T-helper 17 cell (primary cell): ENCODE measurements at regions not wholly inside any gene's neighbourhood (a gene's known extent, or its start where the extent isn't known, plus 50 kb on each side); places are given as distances from the start of the nearest gene placed in this dataset.

ENCODE experiments used
- ATAC-seq: fragments of 150-1000 bp; cut with Tn5 transposase; 2 replicates; pipeline ENCODE4 v1.10.0; 2021; ENCODE audit warnings: mild to moderate bottlenecking, moderate library complexity
- DNase-seq, 3 donors: peaks; one replicate each; pipeline versions ENCODE4 v3.0.0 to v3.0.0-alpha.2; 2020 to 2021
- H3K9me3 ChIP-seq: one replicate; pipeline ENCODE4 v1.7.0; 2013; ENCODE audit warnings: low read length, mild to moderate bottlenecking; ENCODE audit not compliant: control insufficient read depth, poor library complexity, severe bottlenecking
- H3K27ac Mint-ChIP-seq: one replicate; pipeline ENCODE4 v1.8.0; 2022; ENCODE audit warnings: mild to moderate bottlenecking, moderate library complexity, mixed read lengths
- H3K27me3 Mint-ChIP-seq: one replicate; pipeline ENCODE4 v1.8.0; 2022; ENCODE audit warnings: mixed read lengths
- H3K36me3 Mint-ChIP-seq: one replicate; pipeline ENCODE4 v1.8.0; 2022; ENCODE audit warnings: low read depth, mixed read lengths
- H3K4me1 Mint-ChIP-seq: one replicate; pipeline ENCODE4 v1.8.0; 2022; ENCODE audit warnings: mild to moderate bottlenecking, mixed read lengths
- H3K4me3 Mint-ChIP-seq: one replicate; pipeline ENCODE4 v1.8.0; 2022; ENCODE audit warnings: mild to moderate bottlenecking, moderate library complexity, mixed read lengths

DNA sequence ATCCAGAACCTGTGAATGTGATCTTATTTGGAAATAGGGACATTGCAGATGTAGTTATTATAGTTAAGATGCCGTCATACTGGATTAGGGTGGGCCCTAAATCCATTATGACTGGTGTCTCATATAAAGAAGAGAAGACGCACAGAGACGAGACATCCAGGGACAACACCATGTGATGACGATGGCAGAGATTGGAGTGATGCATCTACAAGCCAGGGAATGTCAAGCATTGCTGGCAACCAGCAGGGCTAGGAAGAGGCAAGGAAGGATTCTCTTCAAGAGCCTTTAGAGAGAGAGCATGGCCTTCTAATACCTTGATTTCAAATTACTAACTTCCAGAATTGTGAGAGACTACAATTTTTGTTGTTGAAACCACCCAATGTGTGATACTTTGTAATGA lies 345.8 kb downstream of the PTEN start:
- Mint-ChIP-seq H3K27me3 (no peaks in the 10 kb centered on the region), H3K4me1 (peaks cover 7% of the 10 kb centered on the region), H3K27ac (no peak overlapping the region), H3K36me3 (peaks cover 6% of the 10 kb centered on the region), H3K4me3 (no peak overlapping the region)
- no peak for DNase-seq
- no peaks in the 10 kb centered on the region for H3K9me3 ChIP-seq
- ATAC-seq, result no peak

DNA sequence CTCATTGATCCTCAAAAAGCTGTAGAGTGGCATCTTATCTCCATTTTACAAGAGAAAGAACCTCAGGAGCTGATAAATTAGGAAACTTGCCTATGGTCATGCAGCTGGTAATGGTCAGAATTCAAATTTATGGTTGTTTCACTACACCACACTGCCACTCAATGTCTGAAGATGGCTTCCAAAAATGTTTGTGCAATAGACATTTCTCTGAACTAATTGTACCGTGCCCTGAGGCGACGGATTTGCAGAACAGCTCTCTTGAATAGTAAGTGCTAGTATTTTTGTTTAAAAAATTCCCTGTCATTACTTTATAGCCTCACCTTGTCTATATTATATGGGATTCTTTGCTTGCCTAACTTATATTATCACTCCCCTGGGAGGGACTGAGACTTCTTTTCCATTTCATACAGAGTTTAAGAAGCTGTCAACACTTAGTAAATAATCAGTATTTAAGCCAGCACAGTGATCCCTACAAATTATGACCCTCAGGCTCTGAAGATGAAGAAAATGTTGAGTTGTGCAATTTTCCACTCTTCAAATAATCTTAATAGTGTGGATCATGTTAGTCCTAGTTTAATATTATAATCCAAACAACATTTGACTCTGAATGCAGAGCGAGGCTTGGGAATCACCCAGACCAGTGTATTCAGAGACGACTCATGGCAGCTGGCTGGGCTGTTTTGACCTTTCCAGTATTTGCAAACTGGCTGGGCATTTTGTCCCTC lies 346.6 kb downstream of the PTEN start:
- H3K9me3 ChIP-seq, result no peaks in the 10 kb centered on the region
- peaks cover 7% of the 10 kb centered on the region for H3K4me1 Mint-ChIP-seq
- ATAC-seq (no peak), DNase-seq (no peak)
- H3K36me3 Mint-ChIP-seq, result peaks cover 6% of the 10 kb centered on the region
- no peak overlapping the region for H3K27ac Mint-ChIP-seq
- H3K4me3 Mint-ChIP-seq, result no peak overlapping the region
- H3K27me3 Mint-ChIP-seq, result no peaks in the 10 kb centered on the region

DNA sequence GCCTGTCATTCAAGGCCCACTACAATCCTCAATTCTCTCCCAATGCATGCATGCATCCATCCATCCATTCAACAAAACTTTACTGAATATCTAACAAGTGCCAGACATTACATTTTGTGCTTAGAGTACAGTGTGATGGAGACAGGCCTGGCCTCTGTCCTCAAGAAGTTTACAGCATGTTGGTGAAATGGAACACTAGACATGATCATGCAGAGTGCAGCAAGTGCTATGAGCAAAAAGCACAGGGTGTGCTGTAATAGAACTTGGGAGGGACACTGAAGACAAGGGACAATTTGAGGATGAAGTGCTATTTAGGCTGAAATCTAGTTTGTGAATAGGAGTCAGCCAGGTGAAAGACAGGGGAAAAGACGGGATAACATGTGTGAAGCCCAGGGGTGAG lies 347.8 kb downstream of the PTEN start:
- H3K36me3 Mint-ChIP-seq, result peaks cover 6% of the 10 kb centered on the region
- ATAC-seq (no peak), DNase-seq (no peak)
- no peaks in the 10 kb centered on the region for H3K9me3 ChIP-seq
- H3K27me3 Mint-ChIP-seq, result no peaks in the 10 kb centered on the region
- no peak overlapping the region for H3K4me3 Mint-ChIP-seq
- no peak overlapping the region for H3K27ac Mint-ChIP-seq
- H3K4me1 Mint-ChIP-seq, result peaks cover 7% of the 10 kb centered on the region

DNA sequence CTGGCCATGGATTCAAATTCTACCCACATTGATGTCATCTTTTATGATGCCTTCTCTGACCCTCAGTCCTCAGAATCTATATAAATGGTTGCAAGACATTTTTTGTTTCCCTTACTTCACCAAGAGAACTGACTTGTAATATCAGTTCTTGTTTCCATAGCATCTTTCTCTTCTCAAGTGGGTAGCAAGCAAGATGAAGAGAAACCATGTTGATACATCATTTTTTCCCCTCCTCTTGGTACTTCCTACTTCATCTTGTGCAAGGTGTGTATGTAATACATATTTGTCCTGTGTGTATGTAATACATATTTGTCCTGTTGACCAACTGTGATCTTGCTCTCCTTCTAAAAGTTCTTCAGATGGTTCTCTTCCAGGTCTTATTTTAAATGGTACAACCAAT lies 348.6 kb downstream of the PTEN start:
- peaks cover 6% of the 10 kb centered on the region for H3K36me3 Mint-ChIP-seq
- no peak overlapping the region for H3K4me3 Mint-ChIP-seq

DNA sequence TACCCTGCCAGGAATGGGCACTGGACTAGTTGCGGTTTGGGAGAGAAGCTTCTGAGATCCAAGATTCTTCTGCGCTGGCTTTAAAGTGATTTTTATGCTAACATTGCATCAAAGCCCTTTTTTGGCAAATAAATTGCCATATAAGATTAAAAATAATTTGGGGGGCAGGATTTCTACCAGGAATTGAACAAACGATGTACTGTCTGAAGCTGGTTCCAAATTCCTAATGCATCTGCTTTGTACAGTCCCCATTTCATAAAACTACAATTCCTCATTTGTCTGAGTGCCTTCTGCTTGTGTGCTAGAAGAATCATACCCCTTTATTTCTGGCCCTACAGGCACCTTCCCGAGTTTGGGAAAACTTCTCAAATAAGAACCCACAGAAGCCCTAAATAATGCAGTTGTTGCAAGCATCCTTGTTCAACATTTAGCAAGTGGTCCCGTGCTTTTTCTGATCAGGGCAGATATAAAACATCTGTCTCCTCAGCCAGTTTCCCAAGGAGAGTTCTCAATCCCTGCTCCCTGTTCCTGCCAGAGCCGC lies 349.7 kb downstream of the PTEN start:
- H3K9me3 ChIP-seq, result no peaks in the 10 kb centered on the region
- Mint-ChIP-seq H3K4me1 (peaks cover 7% of the 10 kb centered on the region), H3K36me3 (peaks cover 6% of the 10 kb centered on the region), H3K27ac (no peak overlapping the region), H3K4me3 (no peak overlapping the region), H3K27me3 (no peaks in the 10 kb centered on the region)
- DNase-seq, result no peak
- no peak for ATAC-seq

More for the DNA sequence above, 348.6 kb downstream of the PTEN start:
- no peaks in the 10 kb centered on the region for H3K9me3 ChIP-seq
- Mint-ChIP-seq H3K27me3 (no peaks in the 10 kb centered on the region), H3K4me1 (peaks cover 7% of the 10 kb centered on the region), H3K27ac (no peak overlapping the region)
- no peak for ATAC-seq
- no peak for DNase-seq

DNA sequence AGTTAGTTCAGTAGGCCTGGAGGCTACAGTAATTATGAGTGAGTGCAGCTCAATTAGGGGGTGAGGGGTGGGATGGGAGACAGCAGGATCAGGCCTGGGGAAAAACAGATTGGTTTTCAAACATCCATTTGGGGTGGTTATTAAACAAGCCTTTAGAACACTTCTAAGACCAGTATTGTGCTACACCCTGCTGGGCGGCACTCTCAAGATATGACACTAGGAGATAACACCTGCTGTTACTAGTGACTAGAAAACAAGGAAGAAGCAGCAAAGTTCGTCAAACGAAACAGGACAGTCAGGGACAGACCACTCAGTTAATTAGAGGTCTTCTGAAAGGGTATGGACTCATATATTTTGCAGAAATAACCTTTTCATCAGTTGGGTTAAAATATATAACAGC lies 353.6 kb downstream of the PTEN start:
- H3K27ac Mint-ChIP-seq, result no peak overlapping the region
- H3K9me3 ChIP-seq, result no peaks in the 10 kb centered on the region
- no peaks in the 10 kb centered on the region for H3K27me3 Mint-ChIP-seq
- DNase-seq (no peak), ATAC-seq (no peak)
- peaks cover 6% of the 10 kb centered on the region for H3K4me1 Mint-ChIP-seq
- H3K4me3 Mint-ChIP-seq, result no peak overlapping the region
- peaks cover 3% of the 10 kb centered on the region for H3K36me3 Mint-ChIP-seq

DNA sequence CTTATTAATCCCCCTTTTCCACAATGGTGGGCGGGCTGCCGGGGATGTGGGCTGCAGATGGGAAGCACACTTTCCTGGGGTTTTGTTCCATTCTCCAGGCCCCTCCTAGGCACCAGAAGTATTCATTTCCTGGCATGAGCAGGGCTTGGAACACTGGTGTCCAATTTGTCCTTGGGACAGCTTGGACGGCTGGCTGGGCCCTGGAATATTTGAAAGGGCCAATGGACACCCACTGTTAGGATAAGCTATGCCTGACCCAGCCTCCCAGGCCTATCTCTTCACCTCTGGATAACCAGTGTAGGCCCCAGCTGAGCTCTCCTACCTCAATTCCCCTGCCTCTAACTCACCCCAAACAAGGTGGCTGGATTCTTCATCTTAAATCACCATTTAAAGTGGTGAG lies 354.9 kb downstream of the PTEN start:
- ATAC-seq (no peak), DNase-seq (no peak)
- H3K9me3 ChIP-seq, result no peaks in the 10 kb centered on the region
- Mint-ChIP-seq H3K36me3 (peaks cover 3% of the 10 kb centered on the region), H3K4me3 (no peak overlapping the region), H3K4me1 (peaks cover 6% of the 10 kb centered on the region), H3K27me3 (no peaks in the 10 kb centered on the region), H3K27ac (no peak overlapping the region)

DNA sequence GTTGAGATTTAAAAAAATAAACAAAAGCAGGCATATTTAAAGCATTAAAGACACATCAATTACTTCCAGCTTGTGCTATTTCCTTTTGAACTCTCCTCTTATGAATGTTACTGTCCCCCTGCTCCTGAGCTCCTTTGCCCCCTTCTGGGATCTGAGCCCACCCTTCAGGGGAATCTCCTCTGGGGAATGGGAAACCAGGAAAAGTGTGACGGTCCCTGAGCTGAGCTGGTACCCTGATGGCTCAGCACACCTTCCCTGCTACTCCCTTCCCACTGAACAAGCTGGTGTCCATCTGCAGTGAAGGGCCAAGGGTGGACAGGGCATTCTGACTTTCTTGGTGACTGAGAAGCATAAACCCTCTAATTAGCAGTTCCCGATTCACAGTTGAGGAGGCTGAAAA lies 356.3 kb downstream of the PTEN start:
- DNase-seq (no peak), ATAC-seq (no peak)
- H3K4me1 Mint-ChIP-seq, result peaks cover 3% of the 10 kb centered on the region
- H3K27ac Mint-ChIP-seq, result peak overlapping the region; percentile 24
- no peaks in the 10 kb centered on the region for H3K36me3 Mint-ChIP-seq
- no peak overlapping the region for H3K4me3 Mint-ChIP-seq
- H3K9me3 ChIP-seq, result no peaks in the 10 kb centered on the region
- no peaks in the 10 kb centered on the region for H3K27me3 Mint-ChIP-seq

DNA sequence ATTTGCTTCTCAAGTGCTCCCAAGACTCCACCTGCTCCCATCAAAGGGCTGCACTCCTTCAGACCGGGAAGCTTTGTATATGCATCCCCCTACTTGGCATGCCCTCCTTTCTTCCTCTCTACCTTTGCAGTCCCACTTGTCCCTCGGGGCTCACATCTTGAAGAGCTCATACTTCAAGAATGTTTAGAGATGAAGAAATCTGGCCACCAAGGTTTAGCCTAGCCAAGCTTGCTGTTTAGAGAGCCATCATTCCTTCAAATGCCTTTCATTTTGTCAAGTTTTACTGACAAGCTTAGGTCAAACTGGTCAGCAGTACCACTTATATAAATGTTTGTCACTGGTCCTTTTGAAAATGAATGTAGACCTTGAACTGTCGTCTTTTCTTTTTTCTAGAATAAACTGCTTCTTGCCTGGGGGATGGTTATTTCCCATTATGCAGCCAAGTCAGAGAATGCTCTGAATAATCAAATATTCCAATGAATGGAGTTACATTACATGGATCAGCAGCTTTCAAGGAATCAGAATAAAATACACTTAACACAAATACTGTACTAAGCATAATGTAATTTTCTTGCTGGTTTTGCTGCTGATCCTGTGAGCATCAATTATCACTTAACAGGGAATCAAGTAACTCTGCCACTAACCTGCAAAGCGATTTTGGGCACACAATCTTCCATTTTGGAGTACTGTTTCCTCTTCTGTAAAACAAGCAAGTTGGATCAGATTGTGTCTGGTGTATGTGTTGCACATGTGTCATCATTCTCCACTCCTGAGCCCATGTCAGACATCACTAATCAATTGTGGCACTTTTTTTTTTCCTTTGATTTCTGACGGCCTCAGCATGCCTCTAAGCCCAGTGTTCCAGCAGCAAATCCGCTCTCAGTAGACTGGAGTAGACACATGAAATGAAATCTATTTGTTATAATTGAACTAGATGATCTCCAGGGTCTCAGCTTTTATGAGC lies 357.9 kb downstream of the PTEN start:
- DNase-seq, result no peak
- H3K4me1 Mint-ChIP-seq, result peaks cover 3% of the 10 kb centered on the region
- H3K9me3 ChIP-seq, result no peaks in the 10 kb centered on the region
- no peak overlapping the region for H3K27ac Mint-ChIP-seq
- H3K27me3 Mint-ChIP-seq, result no peaks in the 10 kb centered on the region
- H3K4me3 Mint-ChIP-seq, result no peak overlapping the region
- no peaks in the 10 kb centered on the region for H3K36me3 Mint-ChIP-seq
- no peak for ATAC-seq

DNA sequence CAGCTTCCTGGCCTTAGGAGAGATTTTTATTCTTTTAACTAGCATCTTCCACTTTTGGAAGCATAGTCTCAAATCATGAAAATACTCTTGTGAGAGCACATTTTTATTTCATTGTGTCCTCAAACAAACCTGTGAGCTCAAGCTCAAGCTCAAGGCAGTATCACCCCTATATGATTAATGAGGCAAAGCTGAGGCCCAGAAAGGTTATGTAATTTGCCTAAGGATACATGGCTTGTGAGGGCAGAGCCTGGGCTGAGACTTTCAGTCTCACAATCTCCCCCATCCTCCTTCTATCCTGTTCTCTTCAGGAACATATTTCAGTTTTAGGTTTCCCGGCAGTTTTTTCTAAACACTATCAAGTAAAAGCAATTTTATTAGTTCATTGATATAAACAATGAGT lies 359.5 kb downstream of the PTEN start:
- ATAC-seq (no peak), DNase-seq (no peak)
- no peak overlapping the region for H3K27ac Mint-ChIP-seq

More for the DNA sequence above, 359.5 kb downstream of the PTEN start:
- no peaks in the 10 kb centered on the region for H3K9me3 ChIP-seq
- Mint-ChIP-seq H3K4me1 (peaks cover 3% of the 10 kb centered on the region), H3K36me3 (no peaks in the 10 kb centered on the region), H3K4me3 (no peak overlapping the region), H3K27me3 (no peaks in the 10 kb centered on the region)
